GF-D8 (cell line): ENCODE measurements at regions not wholly inside any gene's neighbourhood (a gene's known extent, or its start where the extent isn't known, plus 50 kb on each side); places are given as distances from the start of the nearest gene placed in this dataset.
"Not testable (repeated sequence)": the region's sequence is repeated elsewhere in the genome, so short reads cannot be mapped to it uniquely, and the experiment has no call there.

Source experiments
- DNase-seq: peaks from one replicate; lab custom pipeline; 2025; lab: John Stamatoyannopoulos, UW

DNA sequence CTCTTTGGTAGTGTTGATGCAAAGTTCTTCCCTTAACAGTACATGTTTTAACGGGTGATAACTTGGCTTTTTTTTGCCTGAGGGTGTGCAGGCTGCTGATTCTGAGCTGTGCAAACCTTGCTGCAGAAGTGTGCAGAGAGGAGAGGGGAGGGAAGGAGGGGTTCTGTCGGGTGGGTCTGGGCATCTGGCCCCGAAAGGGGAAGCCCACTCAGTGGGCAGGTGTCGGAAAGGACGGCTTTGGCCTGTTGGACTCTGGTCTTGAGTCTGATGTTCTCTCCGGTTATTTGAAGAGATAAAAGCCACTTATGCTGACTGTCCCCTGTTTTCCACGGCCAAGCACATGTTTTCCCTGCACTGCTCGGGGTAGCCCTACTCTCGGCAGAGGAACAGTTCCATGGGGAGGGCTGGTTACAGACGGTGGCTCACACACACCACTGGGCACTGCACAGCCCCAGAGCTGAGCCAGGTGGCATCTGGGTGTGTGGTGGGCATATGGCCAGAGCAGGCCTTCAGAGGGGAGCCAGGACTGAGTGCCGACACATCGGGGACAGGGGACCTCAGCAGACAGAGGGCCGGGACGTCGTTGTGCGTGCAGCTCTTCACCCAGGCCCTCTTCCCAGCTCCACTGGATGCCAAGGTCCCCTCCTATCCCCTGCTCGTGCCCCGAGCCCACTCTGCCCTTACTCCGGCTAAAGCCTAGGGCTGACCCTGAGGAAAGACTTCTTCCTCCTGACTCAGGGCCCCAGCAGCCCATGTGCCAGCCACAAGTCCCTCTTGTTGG is 93.2 kb downstream of the TEX29 start:
- no peak for DNase-seq

DNA sequence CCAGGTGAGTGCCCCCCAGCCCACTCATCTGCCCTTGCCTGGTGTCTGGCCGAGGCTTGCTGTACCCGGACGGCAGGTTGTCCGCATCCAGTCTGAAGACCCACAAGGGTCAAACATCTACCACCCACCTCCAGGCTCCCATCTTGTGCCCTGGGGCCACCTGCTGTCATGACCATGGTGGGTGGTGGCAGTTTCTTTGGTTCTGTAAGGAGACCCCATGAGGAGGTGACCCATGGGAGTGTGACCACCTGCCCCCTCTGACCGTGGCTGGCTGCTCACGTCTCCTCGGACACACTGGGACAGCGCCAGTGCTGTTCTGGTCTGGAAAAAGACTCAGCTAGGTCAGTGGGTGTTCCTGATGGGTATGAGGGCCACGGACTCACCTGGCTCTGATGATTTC is 93.9 kb downstream of the TEX29 start:
- DNase-seq = no peak

- no peak for DNase-seq
Measured at GRCh38 chr13:111415246-111415645, 94.8 kb downstream of the TEX29 start.

DNA sequence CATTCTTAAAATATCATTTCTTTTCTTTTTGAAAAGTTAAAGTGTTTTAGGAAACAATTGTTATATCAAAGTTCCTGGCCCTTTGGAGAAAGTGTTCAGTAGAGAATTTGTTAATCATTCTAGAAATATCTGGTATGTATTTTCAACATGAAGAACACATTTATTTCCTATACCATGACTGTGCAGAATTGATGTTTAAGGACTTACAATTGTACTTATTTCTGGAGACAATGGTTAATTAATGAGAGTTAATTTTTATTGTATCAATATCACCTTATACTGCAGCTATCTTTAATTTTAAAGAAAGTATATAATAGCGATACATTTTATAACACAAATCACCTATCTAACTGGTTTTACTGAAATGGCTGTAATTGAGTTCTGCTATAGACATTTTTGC is 95.3 kb downstream of the TEX29 start:
- no peak for DNase-seq

GRCh38 chr13:111418101-111418500 is 97.7 kb downstream of the TEX29 start:
- DNase-seq = no peak

- DNase-seq = no peak
Measured at GRCh38 chr13:111420113-111420876, 99.9 kb downstream of the TEX29 start.

DNA sequence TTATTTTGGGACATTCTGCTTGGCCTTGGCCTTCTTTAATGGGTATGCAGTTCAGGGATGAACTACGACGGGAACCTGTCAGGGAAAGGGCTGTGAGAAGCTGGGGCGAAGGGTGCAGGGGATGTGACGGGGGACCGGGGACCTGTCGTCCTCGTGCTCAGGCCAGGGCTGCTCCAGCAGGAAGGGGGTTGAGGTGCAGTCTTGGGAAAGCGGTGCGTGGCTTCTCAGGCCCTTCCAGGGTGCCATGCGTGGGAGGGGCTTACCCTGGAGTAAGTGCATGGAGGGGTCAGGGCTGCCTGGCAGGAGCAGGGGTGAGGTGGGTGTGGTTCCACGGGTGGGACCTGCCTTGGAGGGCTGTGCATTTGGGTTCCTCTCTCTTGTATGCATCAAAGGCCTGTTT is 100.8 kb downstream of the TEX29 start:
- DNase-seq = no peak

GRCh38 chr13:111422348-111422747 is 101.9 kb downstream of the TEX29 start:
- no peak for DNase-seq

- no peak for DNase-seq
Measured at GRCh38 chr13:111423168-111423785, 102.8 kb downstream of the TEX29 start.

- no peak for DNase-seq
Measured at GRCh38 chr13:111424134-111424533, 103.7 kb downstream of the TEX29 start.

- no peak for DNase-seq
Measured at GRCh38 chr13:111425326-111425725, 104.9 kb downstream of the TEX29 start.

- no peak for DNase-seq
Measured at GRCh38 chr13:111429064-111429558, 108.7 kb downstream of the TEX29 start.

DNA sequence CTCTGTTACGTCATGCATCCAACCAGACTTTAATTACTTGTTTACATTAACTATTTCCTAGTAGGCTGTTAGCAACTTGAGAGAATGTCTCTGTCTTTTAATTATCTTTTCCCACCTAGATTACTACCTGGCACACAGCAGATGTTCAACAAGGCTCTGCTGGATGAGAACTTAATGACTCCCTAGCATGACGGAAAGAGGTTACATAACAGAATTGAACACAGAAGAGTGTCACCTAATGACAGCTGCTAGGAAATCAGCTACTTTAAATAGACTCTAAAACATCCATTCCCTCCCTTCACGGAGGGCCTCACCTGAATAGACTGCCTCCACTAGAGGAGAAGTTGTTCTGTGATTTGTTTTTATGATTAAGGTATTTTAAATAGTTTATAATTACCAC is 110.8 kb downstream of the TEX29 start:
- DNase-seq = no peak

DNA sequence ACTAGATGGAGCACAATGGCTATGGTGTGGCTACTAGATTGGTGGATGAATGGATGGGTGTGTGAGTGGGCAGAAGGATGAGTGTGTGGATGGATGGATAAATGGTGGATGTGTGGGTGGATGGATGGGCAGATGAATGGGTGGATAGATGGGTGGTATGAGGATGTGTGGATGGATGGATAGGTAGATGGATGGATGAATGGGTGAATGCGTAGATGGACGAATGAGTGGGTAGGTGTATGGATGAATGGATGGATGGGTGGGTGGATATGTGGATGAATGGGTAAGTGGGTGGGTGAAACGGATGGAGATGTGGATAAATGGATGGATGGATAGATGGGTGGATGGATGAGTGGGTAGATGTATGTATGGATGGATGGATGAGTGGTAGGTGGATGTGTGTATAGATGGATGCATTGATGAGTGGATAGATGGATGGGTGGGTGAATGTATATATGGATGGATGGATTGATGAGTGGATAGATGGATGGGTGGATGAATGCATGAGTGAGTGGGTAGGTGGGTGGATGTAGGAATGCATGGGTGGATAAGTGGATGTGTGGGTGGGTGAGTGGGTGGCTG is 114.2 kb downstream of the TEX29 start:
- DNase-seq = no peak

- DNase-seq = no peak
Measured at GRCh38 chr13:111436446-111436845, 116.0 kb downstream of the TEX29 start.

GRCh38 chr13:111437417-111437816 is 117.0 kb downstream of the TEX29 start:
- no peak for DNase-seq

DNA sequence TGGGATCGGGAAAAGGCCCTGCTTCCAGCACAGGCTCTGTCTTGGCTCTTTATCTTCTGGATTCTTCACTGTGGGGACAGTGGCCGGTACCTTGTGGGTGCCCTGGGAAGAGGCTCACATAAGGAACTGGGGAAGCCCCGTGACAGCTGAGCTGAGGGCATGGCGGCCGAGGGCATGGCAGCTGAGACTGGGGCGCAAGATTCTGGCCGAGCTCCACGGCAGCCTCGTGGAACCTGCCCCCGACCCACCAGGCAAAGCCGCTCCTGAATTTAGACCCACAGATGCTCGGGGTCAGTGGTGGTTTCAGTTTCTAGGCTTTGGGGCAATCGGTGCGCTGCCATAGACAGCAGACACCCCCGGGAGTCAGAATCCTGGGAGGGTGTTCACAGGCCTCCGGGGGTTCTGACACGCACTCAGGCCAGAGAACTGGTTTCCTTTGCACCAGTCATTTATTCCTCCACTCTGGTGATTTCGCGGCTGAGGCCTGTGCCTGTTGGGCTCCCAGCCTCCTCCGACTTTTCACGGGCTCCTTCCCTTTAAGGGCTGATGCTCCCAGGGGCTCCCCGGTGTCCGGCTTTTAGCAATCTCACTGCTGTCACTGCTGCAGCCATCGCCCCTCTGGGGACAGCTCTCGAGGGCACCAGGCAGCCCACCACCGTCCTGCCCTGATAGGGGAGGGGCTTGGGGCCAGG is 117.6 kb downstream of the TEX29 start:
- DNase-seq = no peak

DNA sequence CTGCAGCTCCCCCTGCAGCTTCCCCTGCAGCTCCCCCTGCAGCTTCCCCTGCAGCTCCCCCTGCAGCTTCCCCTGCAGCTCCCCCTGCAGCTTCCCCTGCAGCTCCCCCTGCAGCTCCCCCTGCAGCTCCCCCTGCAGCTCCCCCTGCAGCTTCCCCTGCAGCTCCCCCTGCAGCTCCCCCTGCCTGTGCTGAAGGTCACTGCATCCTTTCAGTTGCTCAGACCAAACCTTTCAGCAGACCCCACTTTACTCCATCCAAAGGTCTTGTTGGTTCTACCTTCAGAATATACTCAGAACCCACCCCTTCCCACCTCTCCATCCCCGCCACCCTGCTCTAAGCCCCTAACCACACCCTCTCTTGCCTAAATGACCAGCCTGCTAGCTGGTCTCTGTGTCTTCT is 120.0 kb downstream of the TEX29 start:
- not testable (repeated sequence) for DNase-seq

GRCh38 chr13:111443981-111444380 is 123.5 kb downstream of the TEX29 start:
- no peak for DNase-seq

- DNase-seq = no peak
Measured at GRCh38 chr13:111448504-111448903, 128.1 kb downstream of the TEX29 start.

DNA sequence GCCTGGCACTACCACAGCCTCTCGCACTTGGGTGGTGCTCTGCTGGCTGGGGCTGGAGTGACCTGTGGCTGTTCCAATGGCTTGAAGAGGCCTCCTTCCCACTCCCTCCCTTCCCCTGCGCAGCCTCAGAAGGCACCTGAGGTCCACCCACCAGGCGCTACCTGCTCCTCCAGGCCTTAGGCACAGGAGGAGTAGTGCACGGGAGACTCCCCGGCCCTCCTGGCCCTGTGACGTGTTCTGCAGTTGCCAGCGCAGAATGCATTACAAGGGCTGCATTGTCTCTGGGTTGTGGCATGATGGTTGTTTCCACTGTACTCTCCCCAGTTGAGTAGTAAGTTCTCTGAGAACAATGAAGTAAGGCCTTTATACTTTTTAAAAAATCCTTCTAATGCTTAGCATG is 128.6 kb downstream of the TEX29 start:
- DNase-seq = no peak

DNA sequence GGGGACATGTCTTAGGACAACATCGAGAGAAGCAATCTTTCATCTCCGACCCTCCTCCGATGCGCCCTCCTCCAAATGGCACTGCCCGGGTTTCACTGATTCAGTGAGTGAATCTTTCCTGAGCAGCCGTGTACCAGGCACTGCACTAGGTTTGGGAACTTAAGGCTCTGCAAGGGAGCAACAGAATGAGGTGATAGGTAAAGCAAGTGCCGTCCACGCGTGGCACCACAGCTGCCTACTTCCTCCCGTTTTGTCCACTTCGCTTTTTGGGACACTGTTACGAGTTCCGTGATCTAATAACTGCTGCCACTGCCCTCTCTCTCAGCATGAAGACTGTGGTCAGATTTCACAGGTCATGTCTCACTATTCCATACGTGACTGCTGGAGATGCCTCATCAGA is 131.0 kb downstream of the TEX29 start:
- DNase-seq = no peak
